Kidney capillary endothelial cell (primary cell): ENCODE measurements at regions not wholly inside any gene's neighbourhood (a gene's known extent, or its start where the extent isn't known, plus 50 kb on each side); places are given as distances from the start of the nearest gene placed in this dataset.
"Not testable (repeated sequence)": the region's sequence is repeated elsewhere in the genome, so short reads cannot be mapped to it uniquely, and the experiment has no call there.

Experiments
- DNase-seq: peaks from one replicate; pipeline ENCODE4 v3.0.0-alpha.2; 2018; ENCODE audit warnings: low spot score

DNA sequence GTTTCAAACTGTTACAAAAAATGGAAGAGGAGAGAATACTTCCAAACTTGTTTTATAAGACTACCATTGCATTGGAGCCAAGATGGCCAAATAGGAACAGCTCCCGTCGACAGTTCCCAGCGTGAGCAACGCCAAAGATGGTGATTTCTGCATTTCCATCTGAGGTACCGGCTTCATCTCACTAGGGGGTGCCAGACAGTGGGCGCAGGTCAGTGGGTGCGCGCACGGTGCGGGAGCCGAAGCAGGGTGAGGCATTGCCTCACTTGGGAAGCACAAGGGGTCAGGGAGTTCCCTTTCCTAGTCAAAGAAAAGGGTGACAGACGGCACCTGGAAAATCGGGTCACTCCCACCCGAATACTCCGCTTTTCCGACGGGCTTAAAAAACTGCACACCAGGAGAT, 149.7 kb upstream of the POF1B start:
- not testable (repeated sequence) for DNase-seq

DNA sequence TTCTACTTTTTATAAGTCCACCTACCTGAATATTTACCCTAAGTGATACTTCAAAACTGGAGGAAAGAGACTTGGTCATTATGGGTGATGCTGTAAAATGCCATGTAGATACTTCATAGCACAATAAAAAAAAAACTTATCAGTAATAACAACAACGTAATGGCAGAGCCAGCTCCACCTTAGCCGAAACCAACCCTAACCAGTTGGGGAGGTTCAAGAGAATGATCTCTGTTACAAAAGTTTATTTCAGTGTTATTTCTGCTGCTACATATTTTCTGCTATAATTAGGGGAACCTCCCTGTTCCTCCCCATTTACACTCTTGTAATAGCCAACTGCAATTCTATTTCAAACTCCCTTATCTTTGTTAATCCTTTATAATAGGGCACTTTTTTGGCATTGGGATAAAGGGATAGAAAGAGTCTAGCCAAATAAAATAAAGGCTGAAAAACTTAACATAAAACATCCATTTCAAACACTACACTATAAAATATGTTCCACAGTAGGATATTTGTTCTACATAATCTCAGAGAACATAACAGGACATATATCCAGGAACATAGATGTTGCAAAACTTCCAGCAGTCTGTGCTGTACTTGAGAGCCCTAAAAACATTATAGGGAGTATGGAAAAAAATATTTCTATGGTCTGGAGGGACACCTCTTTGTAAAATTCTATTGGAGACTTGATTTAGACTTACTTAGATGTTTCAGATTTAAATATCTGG, 138.7 kb upstream of the POF1B start:
- no peak for DNase-seq

DNA sequence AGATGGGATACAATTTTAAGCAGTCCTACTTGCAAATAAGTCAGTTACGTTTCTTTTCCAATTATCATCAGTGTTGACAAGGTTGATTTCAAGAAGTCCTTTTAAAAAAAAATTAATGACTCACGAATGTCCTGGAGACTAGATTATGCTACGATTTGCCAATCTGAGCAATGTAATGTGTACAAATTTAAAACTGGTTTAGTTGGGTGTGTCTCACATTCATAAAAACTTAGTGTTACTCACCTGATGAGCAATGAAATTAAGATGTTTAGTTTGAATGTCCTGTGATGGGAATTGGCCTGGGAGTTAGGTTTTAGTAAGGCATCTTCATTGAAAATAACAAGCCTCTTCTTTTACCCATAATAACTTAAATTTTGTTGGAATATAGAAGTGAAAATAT, 136.7 kb upstream of the POF1B start:
- DNase-seq: no peak

DNA sequence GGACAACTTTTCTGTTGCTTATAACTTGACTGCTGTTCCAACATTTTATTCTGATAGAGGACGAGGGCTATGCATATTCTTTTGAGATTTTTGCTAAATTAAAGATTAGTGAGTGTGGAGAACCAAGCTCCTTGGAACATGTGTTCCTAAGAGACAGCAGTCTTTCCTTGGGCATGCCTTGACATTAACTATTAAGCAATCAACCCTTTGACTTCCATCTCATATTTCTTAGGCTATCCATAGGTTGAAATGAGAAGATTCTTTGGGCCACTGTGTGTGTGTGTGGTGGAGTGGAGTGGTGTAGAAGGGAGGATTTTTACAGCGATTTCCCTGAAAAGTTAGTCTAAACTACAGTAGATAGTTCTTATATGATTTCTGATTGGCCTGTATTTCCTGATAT, 127.4 kb upstream of the POF1B start:
- no peak for DNase-seq

DNA sequence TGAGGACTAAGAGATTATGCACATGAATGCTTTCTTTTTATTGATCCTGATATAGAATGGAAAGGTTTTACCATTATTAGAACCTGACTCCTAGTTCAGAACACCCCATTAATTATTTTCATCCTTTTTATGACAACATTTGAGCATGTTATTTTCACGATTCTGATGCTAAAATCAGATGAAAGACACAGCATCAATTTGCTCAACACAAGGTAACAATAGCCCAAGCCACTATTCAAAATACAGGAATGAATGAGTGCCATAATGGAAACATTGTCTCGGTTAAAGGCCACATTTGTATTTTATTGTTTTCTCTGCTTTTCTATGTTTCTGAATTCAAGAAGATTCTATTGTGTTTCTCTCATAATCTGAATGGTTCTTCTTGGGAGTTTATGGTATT, 126.3 kb upstream of the POF1B start:
- DNase-seq: no peak

DNA sequence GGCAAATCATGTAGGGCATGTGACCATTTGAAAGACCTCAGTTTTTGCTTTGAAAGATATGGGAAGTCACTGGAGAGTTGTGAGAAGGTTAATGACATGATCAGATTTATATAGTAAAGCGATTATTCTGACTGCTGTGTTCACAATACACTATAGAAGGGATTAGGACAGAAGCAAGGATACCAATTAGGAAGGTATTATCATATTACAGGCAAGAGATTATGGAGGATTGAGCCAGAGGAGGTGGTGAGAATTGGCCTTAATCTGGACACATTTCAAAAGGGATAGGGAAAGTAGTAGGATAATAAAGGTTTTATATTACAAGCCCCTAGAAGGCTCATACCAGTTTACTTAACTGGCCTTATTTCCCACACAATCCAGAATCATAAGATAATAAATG, 124.9 kb upstream of the POF1B start:
- no peak for DNase-seq

DNA sequence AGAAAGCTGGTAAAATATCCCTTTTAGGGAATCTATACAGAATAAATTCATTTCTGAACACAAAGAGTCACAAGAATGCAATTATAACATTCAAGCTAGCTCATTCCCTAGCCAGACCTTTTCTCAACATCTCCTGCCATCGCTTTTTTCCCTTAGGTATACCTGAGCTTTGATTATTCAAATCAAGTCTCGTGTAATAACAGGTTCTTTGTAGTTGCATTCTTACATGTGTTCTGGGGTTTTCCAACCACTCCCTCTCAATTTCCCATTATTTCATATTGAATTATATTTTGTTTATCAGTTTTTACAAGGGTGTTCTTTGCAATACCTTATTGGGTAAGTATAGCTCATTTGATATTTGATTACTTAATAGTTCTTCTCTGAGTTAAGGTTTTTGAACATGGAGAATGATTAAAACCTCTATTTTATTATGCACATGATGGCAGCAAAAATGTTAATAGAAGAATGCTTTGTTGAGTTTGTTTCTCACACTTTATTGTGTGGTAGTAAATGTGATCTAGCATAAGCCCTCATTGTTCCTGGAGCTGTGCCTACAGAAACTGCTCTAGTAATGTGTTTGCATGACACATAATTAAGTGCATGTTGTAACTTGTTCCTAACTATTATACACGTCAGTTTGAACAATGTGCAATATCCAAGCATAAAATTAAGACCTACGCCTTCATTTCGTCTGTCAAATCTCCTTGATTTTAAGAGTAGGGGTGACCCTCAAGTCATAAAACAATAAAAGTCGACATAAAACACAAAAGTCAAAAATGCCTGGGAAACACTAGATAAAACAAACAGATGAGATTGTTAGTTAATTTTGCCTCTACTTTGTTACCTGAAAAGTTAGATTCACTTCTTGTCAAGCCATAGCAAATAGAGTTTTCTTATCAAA, 124.0 kb upstream of the POF1B start:
- no peak for DNase-seq

DNA sequence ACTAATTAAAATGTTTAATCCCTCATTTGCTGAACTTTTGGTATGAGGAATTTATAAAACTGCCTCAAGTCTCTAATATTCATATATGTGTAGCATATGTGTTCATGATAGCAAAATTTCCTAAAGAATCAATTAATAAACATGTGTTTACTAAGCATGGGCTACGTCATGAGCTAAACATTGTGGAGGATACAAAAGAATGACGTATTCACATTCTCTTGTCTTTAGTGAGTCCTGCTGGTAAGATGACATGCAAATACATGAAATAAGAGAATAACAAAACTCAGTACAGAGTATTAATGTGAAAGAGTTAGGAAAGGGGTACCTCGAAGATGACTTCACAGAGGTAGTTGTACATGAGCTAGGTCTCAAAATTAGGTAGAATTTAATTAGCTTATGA, 121.9 kb upstream of the POF1B start:
- no peak for DNase-seq

DNA sequence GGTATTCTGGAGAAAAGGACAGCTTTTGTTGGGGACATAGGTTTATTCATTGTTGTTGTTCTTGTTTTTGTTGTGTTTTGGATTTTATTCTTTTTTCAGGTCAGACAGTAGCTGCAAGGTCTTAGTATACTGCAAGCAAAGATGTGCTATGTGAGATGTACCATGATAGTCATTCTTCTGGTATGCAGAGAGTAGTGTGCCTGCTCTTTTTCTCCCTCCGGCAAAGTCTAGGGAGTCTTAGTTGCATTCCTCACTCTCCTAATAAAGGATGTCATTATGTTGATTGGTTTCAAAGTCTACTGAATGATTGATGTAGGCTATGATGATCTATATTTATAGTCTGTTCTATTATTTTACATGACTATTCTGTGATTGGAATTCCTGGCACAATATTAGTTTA, 119.9 kb upstream of the POF1B start:
- DNase-seq: no peak

DNA sequence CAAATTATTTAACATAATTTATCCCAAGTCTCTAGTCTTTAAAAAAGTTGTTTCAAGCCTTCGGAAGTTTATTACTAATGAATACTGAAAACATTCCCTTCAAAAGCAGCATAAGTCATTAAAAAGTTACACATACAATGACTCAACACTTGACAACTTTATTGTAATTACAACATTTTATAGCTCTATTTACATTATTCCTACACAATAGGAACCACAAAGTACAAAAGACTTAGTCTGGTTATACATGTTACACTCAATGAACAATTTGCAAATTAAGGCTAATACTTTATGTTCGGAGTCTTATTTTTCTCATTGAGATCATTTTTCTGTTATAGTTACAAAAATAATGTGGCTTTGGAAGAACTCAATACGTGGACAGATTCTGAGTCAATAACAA, 114.4 kb upstream of the POF1B start:
- no peak for DNase-seq

DNA sequence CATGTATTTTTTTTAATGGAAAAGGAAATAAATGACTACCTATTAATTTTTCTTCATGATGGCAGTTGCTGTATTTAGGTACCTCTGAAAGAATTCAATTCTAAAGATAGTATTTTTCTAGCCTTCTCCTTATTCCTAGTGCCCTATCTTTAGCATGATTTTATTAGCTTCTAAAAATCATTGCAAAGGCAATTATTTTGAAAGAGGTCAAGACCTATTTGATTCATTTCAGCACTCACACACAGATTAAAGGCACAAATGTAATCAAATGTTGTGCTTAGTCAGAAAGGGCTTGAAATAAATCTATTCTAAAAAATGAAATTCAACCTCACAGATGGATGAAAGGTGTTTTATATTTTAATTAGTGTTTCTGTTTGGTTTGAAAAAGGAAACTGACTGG, 74.8 kb upstream of the POF1B start:
- DNase-seq: no peak

DNA sequence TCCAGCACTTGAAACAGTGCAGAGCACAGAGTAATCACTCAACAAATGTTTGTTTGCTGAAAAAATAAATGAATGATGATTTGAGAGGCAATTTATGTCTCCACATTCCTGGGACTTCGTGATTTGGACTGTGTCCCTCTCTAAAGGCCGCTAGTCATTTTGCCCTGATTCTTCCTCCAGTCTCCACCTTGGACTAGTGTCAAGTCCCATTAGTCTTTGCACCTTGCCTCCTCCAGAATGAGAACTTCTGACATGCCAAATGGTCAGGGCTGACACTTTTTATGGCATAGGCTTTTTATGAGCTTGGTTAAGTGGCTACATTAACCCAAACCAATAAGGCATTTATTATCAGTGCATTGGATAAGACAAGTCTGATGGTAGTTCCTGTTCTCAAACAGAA, 65.1 kb upstream of the POF1B start:
- DNase-seq: no peak
